ENCODE measurements at regions not wholly inside any gene's neighbourhood (a gene's known extent, or its start where the extent isn't known, plus 50 kb on each side); places are given as distances from the start of the nearest gene placed in this dataset.

- Histone ChIP-seq H3K4me3 (ENCODE audit: low read length) (no peak overlapping the region), H3K27me3 (ENCODE audit: control insufficient read depth, insufficient read depth) (no peaks in the 10 kb centered on the region), H3K27ac (ENCODE audit: low read length) (no peak overlapping the region), H3K4me1 (ENCODE audit: control insufficient read depth, insufficient read depth, low read length) (no peaks in the 10 kb centered on the region), H3K9me3 (ENCODE audit: control insufficient read depth, low read length) (no peaks in the 10 kb centered on the region)
- no peak for DNase-seq
- intact Hi-C loops (cut with DNase I), result no loop called here
- no peak for ATAC-seq
- WGBS, result 82% methylated on average over 3 of the region's 3 CpGs
Observed at GRCh38 chr6:122102026-122102425, 297.4 kb upstream of the HSF2 start.

- DNase-seq (no peak), ATAC-seq (no peak)
- Histone ChIP-seq H3K27me3 (ENCODE audit: control insufficient read depth, insufficient read depth) (no peaks in the 10 kb centered on the region), H3K4me3 (ENCODE audit: low read length) (no peak overlapping the region), H3K4me1 (ENCODE audit: control insufficient read depth, insufficient read depth, low read length) (no peaks in the 10 kb centered on the region), H3K27ac (ENCODE audit: low read length) (no peak overlapping the region), H3K9me3 (ENCODE audit: control insufficient read depth, low read length) (no peaks in the 10 kb centered on the region)
- 68% methylated on average over 3 of the region's 3 CpGs for WGBS
- intact Hi-C loops (cut with DNase I), result no loop called here
Observed at GRCh38 chr6:122107256-122107852, 292.1 kb upstream of the HSF2 start.

- DNase-seq (no peak), ATAC-seq (no peak)
- Histone ChIP-seq H3K9me3 (ENCODE audit: control insufficient read depth, low read length) (no peaks in the 10 kb centered on the region), H3K4me1 (ENCODE audit: control insufficient read depth, insufficient read depth, low read length) (no peaks in the 10 kb centered on the region), H3K27me3 (ENCODE audit: control insufficient read depth, insufficient read depth) (no peaks in the 10 kb centered on the region), H3K4me3 (ENCODE audit: low read length) (no peak overlapping the region), H3K27ac (ENCODE audit: low read length) (no peak overlapping the region)
- intact Hi-C loops (cut with DNase I), result no loop called here
Observed at GRCh38 chr6:122109075-122109474, 290.4 kb upstream of the HSF2 start.

GRCh38 chr6:122114717-122115116, 284.7 kb upstream of the HSF2 start:
- Histone ChIP-seq H3K9me3 (ENCODE audit: control insufficient read depth, low read length) (no peaks in the 10 kb centered on the region), H3K4me3 (ENCODE audit: low read length) (no peak overlapping the region), H3K27ac (ENCODE audit: low read length) (no peak overlapping the region), H3K27me3 (ENCODE audit: control insufficient read depth, insufficient read depth) (no peaks in the 10 kb centered on the region), H3K4me1 (ENCODE audit: control insufficient read depth, insufficient read depth, low read length) (no peaks in the 10 kb centered on the region)
- DNase-seq (no peak), ATAC-seq (peak in 1 of 2 donors; percentile 43)
- intact Hi-C loops (cut with DNase I), result no loop called here
- WGBS, result 47% methylated on average over 2 of the region's 2 CpGs

GRCh38 chr6:122116119-122116834, 283.2 kb upstream of the HSF2 start:
- 40% methylated on average over 5 of the region's 5 CpGs for WGBS
- intact Hi-C loops (cut with DNase I), result no loop called here
- DNase-seq (no peak), ATAC-seq (no peak)
- no peaks in the 10 kb centered on the region for H3K4me1 ChIP-seq (ENCODE audit: control insufficient read depth, insufficient read depth, low read length)
- no peaks in the 10 kb centered on the region for H3K9me3 ChIP-seq (ENCODE audit: control insufficient read depth, low read length)
- H3K27ac ChIP-seq (ENCODE audit: low read length), result no peak overlapping the region
- H3K4me3 ChIP-seq (ENCODE audit: low read length), result no peak overlapping the region
- H3K27me3 ChIP-seq (ENCODE audit: control insufficient read depth, insufficient read depth), result no peaks in the 10 kb centered on the region

- ATAC-seq (peak in 1 of 2 donors; percentile 64), DNase-seq (no peak)
- Histone ChIP-seq H3K4me1 (ENCODE audit: control insufficient read depth, insufficient read depth, low read length) (no peaks in the 10 kb centered on the region), H3K27me3 (ENCODE audit: control insufficient read depth, insufficient read depth) (no peaks in the 10 kb centered on the region), H3K4me3 (ENCODE audit: low read length) (no peak overlapping the region), H3K9me3 (ENCODE audit: control insufficient read depth, low read length) (no peaks in the 10 kb centered on the region), H3K27ac (ENCODE audit: low read length) (no peak overlapping the region)
- intact Hi-C loops (cut with DNase I), result no loop called here
- WGBS, result 45% methylated on average over 2 of the region's 2 CpGs
Observed at GRCh38 chr6:122116835-122117627, 282.4 kb upstream of the HSF2 start.

- Histone ChIP-seq H3K27me3 (ENCODE audit: control insufficient read depth, insufficient read depth) (no peaks in the 10 kb centered on the region), H3K4me1 (ENCODE audit: control insufficient read depth, insufficient read depth, low read length) (no peaks in the 10 kb centered on the region), H3K4me3 (ENCODE audit: low read length) (no peak overlapping the region), H3K27ac (ENCODE audit: low read length) (no peak overlapping the region), H3K9me3 (ENCODE audit: control insufficient read depth, low read length) (no peaks in the 10 kb centered on the region)
- intact Hi-C loops (cut with DNase I), result no loop called here
- WGBS, result 90% methylated on average over 1 of the region's 1 CpG
- ATAC-seq (no peak), DNase-seq (no peak)
Observed at GRCh38 chr6:122118945-122119506, 280.4 kb upstream of the HSF2 start.

- no peaks in the 10 kb centered on the region for H3K4me1 ChIP-seq (ENCODE audit: control insufficient read depth, insufficient read depth, low read length)
- WGBS, result 64% methylated on average over 1 of the region's 1 CpG
- intact Hi-C loops (cut with DNase I), result no loop called here
- no peaks in the 10 kb centered on the region for H3K27me3 ChIP-seq (ENCODE audit: control insufficient read depth, insufficient read depth)
- DNase-seq, result no peak
- no peak overlapping the region for H3K4me3 ChIP-seq (ENCODE audit: low read length)
- ATAC-seq, result no peak
- no peak overlapping the region for H3K27ac ChIP-seq (ENCODE audit: low read length)
- no peaks in the 10 kb centered on the region for H3K9me3 ChIP-seq (ENCODE audit: control insufficient read depth, low read length)
Observed at GRCh38 chr6:122122202-122122601, 277.2 kb upstream of the HSF2 start.

- H3K4me3 ChIP-seq (ENCODE audit: low read length), result no peak overlapping the region
- no peaks in the 10 kb centered on the region for H3K9me3 ChIP-seq (ENCODE audit: control insufficient read depth, low read length)
- intact Hi-C loops (cut with DNase I), result no loop called here
- DNase-seq (no peak), ATAC-seq (no peak)
- no peak overlapping the region for H3K27ac ChIP-seq (ENCODE audit: low read length)
- H3K4me1 ChIP-seq (ENCODE audit: control insufficient read depth, insufficient read depth, low read length), result no peaks in the 10 kb centered on the region
- 67% methylated on average over 2 of the region's 2 CpGs for WGBS
- no peaks in the 10 kb centered on the region for H3K27me3 ChIP-seq (ENCODE audit: control insufficient read depth, insufficient read depth)
Observed at GRCh38 chr6:122122686-122123085, 276.8 kb upstream of the HSF2 start.

- ATAC-seq (no peak), DNase-seq (no peak)
- Histone ChIP-seq H3K27me3 (ENCODE audit: control insufficient read depth, insufficient read depth) (no peaks in the 10 kb centered on the region), H3K9me3 (ENCODE audit: control insufficient read depth, low read length) (no peaks in the 10 kb centered on the region), H3K4me3 (ENCODE audit: low read length) (no peak overlapping the region), H3K27ac (ENCODE audit: low read length) (no peak overlapping the region), H3K4me1 (ENCODE audit: control insufficient read depth, insufficient read depth, low read length) (no peaks in the 10 kb centered on the region)
- intact Hi-C loops (cut with DNase I), result loop anchor here in 1 of 4 donors (5.0 kb wide), 1 partner anchor 693 kb away; no protein-coding TSS in a partner anchor
- 90% methylated on average over 3 of the region's 3 CpGs for WGBS
Observed at GRCh38 chr6:122124908-122125307, 274.5 kb upstream of the HSF2 start.

- no peak overlapping the region for H3K27ac ChIP-seq (ENCODE audit: low read length)
- WGBS, result 71% methylated on average over 3 of the region's 3 CpGs
- no peaks in the 10 kb centered on the region for H3K9me3 ChIP-seq (ENCODE audit: control insufficient read depth, low read length)
- intact Hi-C loops (cut with DNase I), result loop anchor here in 1 of 4 donors (5.0 kb wide), 1 partner anchor 695 kb away; no protein-coding TSS in a partner anchor
- DNase-seq (no peak), ATAC-seq (no peak)
- peak overlapping the region; percentile 46 for H3K4me3 ChIP-seq (ENCODE audit: low read length)
- H3K27me3 ChIP-seq (ENCODE audit: control insufficient read depth, insufficient read depth), result no peaks in the 10 kb centered on the region
- H3K4me1 ChIP-seq (ENCODE audit: control insufficient read depth, insufficient read depth, low read length), result no peaks in the 10 kb centered on the region
Observed at GRCh38 chr6:122126894-122127293, 272.6 kb upstream of the HSF2 start.

Data from right cardiac atrium (tissue), 5 donors.